Mesenchymal stem cell (in vitro differentiated cells and primary cell): ENCODE measurements at regions not wholly inside any gene's neighbourhood (a gene's known extent, or its start where the extent isn't known, plus 50 kb on each side); places are given as distances from the start of the nearest gene placed in this dataset.

Experiments used
- DNase-seq: peaks from one replicate; pipeline ENCODE4 v3.0.0-alpha.2; 2013
- H2AFZ ChIP-seq: one replicate; pipeline ENCODE4 v1.6.1; 2013; ENCODE audit warnings: low read depth, mild to moderate bottlenecking, control low read depth, inconsistent platforms, low read length, moderate library complexity
- H2AK5ac ChIP-seq: 2 replicates; pipeline ENCODE4 v1.6.1; 2013; ENCODE audit warnings: low read length, moderate library complexity, mild to moderate bottlenecking, inconsistent platforms; ENCODE audit not compliant: severe bottlenecking
- H2BK120ac ChIP-seq: one replicate; pipeline ENCODE4 v1.6.1; 2013; ENCODE audit warnings: low read depth, mild to moderate bottlenecking, inconsistent platforms, low read length, moderate library complexity
- H2BK12ac ChIP-seq, 2 experiments: one replicate each; pipeline ENCODE4 v1.6.1; 2013; ENCODE audit warnings: inconsistent platforms in 2 of 2, low read length in 2 of 2, mild to moderate bottlenecking in 2 of 2, moderate library complexity in 2 of 2, control low read depth in 1 of 2
- H2BK15ac ChIP-seq: one replicate; pipeline ENCODE4 v1.6.1; 2013; ENCODE audit warnings: mild to moderate bottlenecking, low read depth, inconsistent platforms; ENCODE audit not compliant: poor library complexity, severe bottlenecking
- H2BK5ac ChIP-seq: 2 replicates; pipeline ENCODE4 v1.6.1; 2013; ENCODE audit warnings: low read depth, mild to moderate bottlenecking, low read length, control low read depth, inconsistent platforms; ENCODE audit not compliant: poor library complexity, severe bottlenecking
- H3K14ac ChIP-seq, 2 experiments: one replicate each; pipeline ENCODE4 v1.6.1; 2013; ENCODE audit warnings: inconsistent platforms in 2 of 2, low read length in 2 of 2, control low read depth in 1 of 2, mild to moderate bottlenecking in 1 of 2, moderate library complexity in 1 of 2
- H3K18ac ChIP-seq, 2 experiments: one replicate each; pipeline ENCODE4 v1.6.1; 2013; ENCODE audit warnings: inconsistent platforms in 2 of 2, low read length in 2 of 2, control low read depth in 1 of 2, low read depth in 1 of 2, mild to moderate bottlenecking in 1 of 2
- H3K23ac ChIP-seq, 2 experiments: one replicate each; pipeline ENCODE4 v1.6.1; 2013; ENCODE audit warnings: inconsistent platforms in 2 of 2, low read length in 2 of 2, mild to moderate bottlenecking in 2 of 2, moderate library complexity in 2 of 2, control low read depth in 1 of 2
- H3K27ac ChIP-seq: 2 replicates; pipeline ENCODE4 v1.5.1; 2013; ENCODE audit warnings: mild to moderate bottlenecking, moderate library complexity, low read length, control low read depth, inconsistent platforms; ENCODE audit not compliant: poor library complexity, severe bottlenecking
- H3K27me3 ChIP-seq, 2 experiments: 2 replicates each; pipeline versions ENCODE4 v1.6.1 to v1.7.0; 2013; ENCODE audit warnings: low read length in 2 of 2, mild to moderate bottlenecking in 2 of 2, moderate library complexity in 2 of 2, control low read depth in 1 of 2, inconsistent platforms in 1 of 2; ENCODE audit not compliant: control insufficient read depth in 1 of 2, insufficient read depth in 1 of 2
- H3K36me3 ChIP-seq, 2 experiments: 2 replicates each; pipeline versions ENCODE4 v1.6.1 to v1.7.0; 2013; ENCODE audit warnings: low read length in 2 of 2, control low read depth in 1 of 2, inconsistent platforms in 1 of 2, low read depth in 1 of 2, mild to moderate bottlenecking in 1 of 2; ENCODE audit not compliant: insufficient read depth in 2 of 2, control insufficient read depth in 1 of 2
- H3K4ac ChIP-seq, 2 experiments: one replicate each; pipeline ENCODE4 v1.6.1; 2013; ENCODE audit warnings: inconsistent platforms in 2 of 2, low read length in 2 of 2, mild to moderate bottlenecking in 2 of 2, moderate library complexity in 2 of 2, control low read depth in 1 of 2, low read depth in 1 of 2
- H3K4me1 ChIP-seq: 2 replicates; pipeline ENCODE4 v1.6.1; 2013; ENCODE audit warnings: low read depth, low read length, control low read depth; ENCODE audit not compliant: control insufficient read depth, insufficient read depth
- H3K4me2 ChIP-seq: 2 replicates; pipeline ENCODE4 v1.6.1; 2013; ENCODE audit warnings: low read length, mild to moderate bottlenecking, inconsistent platforms; ENCODE audit not compliant: poor library complexity, severe bottlenecking
- H3K4me3 ChIP-seq, 2 experiments: 2 replicates each; pipeline versions ENCODE4 v1.5.1 to v1.7.0; 2013; ENCODE audit warnings: low read length in 2 of 2, mild to moderate bottlenecking in 2 of 2, control low read depth in 1 of 2, low read depth in 1 of 2; ENCODE audit not compliant: insufficient read depth in 1 of 2
- H3K79me1 ChIP-seq: replicated peaks from 2 replicates; pipeline ENCODE4 v1.6.1; 2013; ENCODE audit warnings: mild to moderate bottlenecking, control low read depth, low read length, inconsistent platforms; ENCODE audit not compliant: poor library complexity, severe bottlenecking
- H3K9ac ChIP-seq: 2 replicates; pipeline ENCODE4 v1.7.0; 2013; ENCODE audit warnings: mild to moderate bottlenecking, low read length, moderate library complexity
- H3K9me3 ChIP-seq: 2 replicates; pipeline ENCODE4 v1.7.0; 2013; ENCODE audit warnings: mild to moderate bottlenecking, low read length; ENCODE audit not compliant: control insufficient read depth
- H4K8ac ChIP-seq: one replicate; pipeline ENCODE4 v1.6.1; 2013; ENCODE audit warnings: inconsistent platforms, mild to moderate bottlenecking, low read length, moderate library complexity
- H4K91ac ChIP-seq: one replicate; pipeline ENCODE4 v1.6.1; 2013; ENCODE audit warnings: mild to moderate bottlenecking, low read length, inconsistent platforms
- WGBS: methylation state at CpG from one replicate; pipeline ENCODE4 v1.1.7; 2013; ENCODE audit warnings: mixed read lengths; 5-methylcytosine and 5-hydroxymethylcytosine counted together

- Histone ChIP-seq H3K36me3 (no peaks in the 10 kb centered on the region), H3K79me1 (no peaks in the 10 kb centered on the region), H3K18ac (no peak overlapping the region), H3K9me3 (peaks cover 3% of the 10 kb centered on the region), H3K4me1 (no peaks in the 10 kb centered on the region), H3K4me3 (no peak overlapping the region), H2BK120ac (no peak overlapping the region), H3K14ac (no peak overlapping the region), H2BK5ac (no peak overlapping the region), H2BK12ac (no peak overlapping the region), H3K4me2 (no peak overlapping the region), H3K4ac (no peak overlapping the region), H4K91ac (no peak overlapping the region), H2AK5ac (no peak overlapping the region), H3K27ac (no peak overlapping the region), H3K27me3 (no peaks in the 10 kb centered on the region), H2AFZ (no peak overlapping the region), H4K8ac (no peak overlapping the region), H3K23ac (no peak overlapping the region), H2BK15ac (no peak overlapping the region), H3K9ac (no peak overlapping the region)
- no peak for DNase-seq
- 80% methylated on average over 2 of the region's 2 CpGs for WGBS
Measured at GRCh38 chrX:20593836-20594235, 327.1 kb upstream of the RPS6KA3 start.

DNA sequence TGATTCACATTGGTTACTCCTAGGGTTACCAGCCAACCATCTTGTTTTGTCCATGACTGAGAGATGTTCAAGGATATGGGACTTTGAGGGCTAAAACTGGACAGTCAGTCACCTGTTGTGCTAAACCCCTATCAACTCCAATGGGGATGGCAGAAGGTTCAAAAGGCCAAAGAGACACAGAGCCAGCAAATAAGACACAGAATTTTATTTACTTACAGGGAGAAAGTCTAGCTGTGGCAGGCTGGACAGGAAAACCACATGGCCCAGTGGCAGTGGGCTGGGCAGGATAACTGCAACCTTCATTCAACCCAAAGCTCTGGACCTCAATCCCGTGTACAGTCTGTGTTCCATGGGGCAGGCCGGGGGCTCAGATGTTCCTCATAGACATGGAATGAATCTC is 326.7 kb upstream of the RPS6KA3 start:
- no peak for DNase-seq
- no peak overlapping the region for H2BK15ac ChIP-seq
- H3K27me3 ChIP-seq: no peaks in the 10 kb centered on the region
- H3K23ac ChIP-seq: no peak overlapping the region
- H3K9me3 ChIP-seq: peaks cover 5% of the 10 kb centered on the region
- H3K36me3 ChIP-seq: no peaks in the 10 kb centered on the region
- no peaks in the 10 kb centered on the region for H3K79me1 ChIP-seq
- no peaks in the 10 kb centered on the region for H3K4me1 ChIP-seq
- H3K18ac ChIP-seq: no peak overlapping the region
- no peak overlapping the region for H3K27ac ChIP-seq
- no peak overlapping the region for H3K14ac ChIP-seq
- H2AFZ ChIP-seq: no peak overlapping the region
- no peak overlapping the region for H3K4ac ChIP-seq
- no peak overlapping the region for H4K8ac ChIP-seq
- H3K4me3 ChIP-seq: no peak overlapping the region
- no peak overlapping the region for H2BK120ac ChIP-seq
- 100% methylated on average over 2 of the region's 2 CpGs for WGBS
- no peak overlapping the region for H4K91ac ChIP-seq
- no peak overlapping the region for H3K4me2 ChIP-seq
- no peak overlapping the region for H2BK5ac ChIP-seq
- no peak overlapping the region for H3K9ac ChIP-seq
- H2AK5ac ChIP-seq: no peak overlapping the region
- no peak overlapping the region for H2BK12ac ChIP-seq

DNA sequence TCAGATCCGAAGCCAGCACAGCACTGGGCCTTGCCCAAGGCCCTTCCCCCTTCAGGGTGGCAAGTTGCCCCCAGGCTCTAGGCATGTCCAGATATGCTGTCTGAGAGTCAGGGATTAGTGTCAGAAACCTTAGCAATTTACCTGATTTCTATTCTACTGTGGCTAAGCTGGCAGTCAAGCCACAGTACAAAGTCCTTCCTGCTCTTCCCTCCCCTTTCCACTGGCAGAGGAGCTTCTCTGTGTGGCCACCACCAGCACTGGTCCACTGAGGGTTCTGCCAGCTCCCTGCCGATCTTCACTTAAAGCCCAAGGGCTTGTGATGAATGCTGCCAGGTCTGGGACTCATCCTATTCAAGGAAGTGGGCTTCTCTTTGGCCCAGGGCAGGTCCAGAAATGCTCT is 324.5 kb upstream of the RPS6KA3 start:
- Histone ChIP-seq H3K23ac (no peak overlapping the region), H3K4ac (no peak overlapping the region), H3K4me1 (no peaks in the 10 kb centered on the region), H2BK15ac (no peak overlapping the region), H2AK5ac (no peak overlapping the region), H3K4me2 (no peak overlapping the region), H3K27me3 (no peaks in the 10 kb centered on the region), H3K4me3 (no peak overlapping the region), H3K18ac (no peak overlapping the region), H2BK120ac (no peak overlapping the region), H2AFZ (no peak overlapping the region), H3K9ac (no peak overlapping the region), H3K14ac (no peak overlapping the region), H3K27ac (no peak overlapping the region), H3K9me3 (peaks cover 5% of the 10 kb centered on the region), H2BK5ac (no peak overlapping the region), H2BK12ac (no peak overlapping the region), H4K91ac (no peak overlapping the region), H4K8ac (no peak overlapping the region), H3K79me1 (no peaks in the 10 kb centered on the region), H3K36me3 (no peaks in the 10 kb centered on the region)
- 81% methylated on average over 2 of the region's 2 CpGs for WGBS
- no peak for DNase-seq

DNA sequence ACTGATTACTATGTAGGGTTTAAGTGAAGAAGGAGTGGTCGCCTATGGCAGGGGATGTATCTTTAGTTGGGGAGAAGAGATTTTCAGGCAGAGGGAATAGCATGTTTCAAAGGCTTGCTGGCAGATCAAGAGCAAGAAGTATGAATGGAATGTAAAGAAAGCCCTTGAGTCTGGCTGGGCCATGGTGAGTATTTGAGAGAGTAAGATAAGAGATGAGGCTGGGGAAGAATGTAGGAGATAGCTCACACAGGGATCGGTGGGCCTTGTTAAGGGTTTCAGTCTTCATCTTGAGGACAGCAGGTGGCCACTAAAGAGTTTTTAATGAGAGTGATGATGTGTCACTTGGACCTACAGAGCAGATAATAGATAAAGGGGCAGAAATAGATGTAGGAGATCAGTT is 319.1 kb upstream of the RPS6KA3 start:
- H3K23ac ChIP-seq: no peak overlapping the region
- no peak overlapping the region for H3K27ac ChIP-seq
- H2BK12ac ChIP-seq: no peak overlapping the region
- no peak overlapping the region for H2BK120ac ChIP-seq
- H2AK5ac ChIP-seq: no peak overlapping the region
- no peaks in the 10 kb centered on the region for H3K27me3 ChIP-seq
- H3K4me1 ChIP-seq: no peaks in the 10 kb centered on the region
- no peak overlapping the region for H3K18ac ChIP-seq
- no peak overlapping the region for H3K4me2 ChIP-seq
- H3K36me3 ChIP-seq: no peaks in the 10 kb centered on the region
- no peak overlapping the region for H4K91ac ChIP-seq
- H3K79me1 ChIP-seq: no peaks in the 10 kb centered on the region
- H2BK15ac ChIP-seq: no peak overlapping the region
- H2BK5ac ChIP-seq: no peak overlapping the region
- no peak overlapping the region for H3K4ac ChIP-seq
- no peak overlapping the region for H3K4me3 ChIP-seq
- no peak for DNase-seq
- WGBS: 25% methylated on average over 2 of the region's 2 CpGs
- H2AFZ ChIP-seq: no peak overlapping the region
- H3K9ac ChIP-seq: no peak overlapping the region
- H4K8ac ChIP-seq: no peak overlapping the region
- peaks cover 5% of the 10 kb centered on the region for H3K9me3 ChIP-seq
- no peak overlapping the region for H3K14ac ChIP-seq
